ENCODE measurements at regions not wholly inside any gene's neighbourhood (a gene's known extent, or its start where the extent isn't known, plus 50 kb on each side); places are given as distances from the start of the nearest gene placed in this dataset.

- H3K27ac Mint-ChIP-seq (ENCODE audit: unreplicated experiment), result no peak overlapping the region
- no peaks in the 10 kb centered on the region for H3K27me3 ChIP-seq (replicated peaks; ENCODE audit: control insufficient read depth, insufficient read depth, low read length)
These were observed 1041.2 kb downstream of the TUSC7 start for GRCh38 chr3:117750674-117751269.

GRCh38 chr3:117751651-117752050 lies 1042.1 kb downstream of the TUSC7 start:
- CTCF ChIA-PET, result no interaction called here
- Mint-ChIP-seq H3K9me3 (ENCODE audit: unreplicated experiment) (no peaks in the 10 kb centered on the region), H3K27ac (ENCODE audit: unreplicated experiment) (no peak overlapping the region), H3K4me1 (ENCODE audit: low read depth, unreplicated experiment) (no peaks in the 10 kb centered on the region), H3K27me3 (ENCODE audit: insufficient read depth, unreplicated experiment) (peaks cover 5% of the 10 kb centered on the region), H3K4me3 (ENCODE audit: unreplicated experiment) (no peak overlapping the region), H3K36me3 (ENCODE audit: insufficient read depth, unreplicated experiment) (no peaks in the 10 kb centered on the region)
- H3K4me3 ChIP-seq (ENCODE audit: low read depth, low read length), result no peak overlapping the region
- no peak for DNase-seq
- TF ChIP-seq CTCF (IDR thresholded peaks at IDR 0.05; ENCODE audit: insufficient read depth in 1 of 2, low read depth in 1 of 2, low read length in 1 of 2, severe bottlenecking in 1 of 2, unreplicated experiment in 1 of 2), result no peak
- H3K4me1 ChIP-seq, result no peaks in the 10 kb centered on the region
- H3K36me3 ChIP-seq (ENCODE audit: control insufficient read depth, insufficient read depth, low read length), result no peaks in the 10 kb centered on the region
- no TSS peak for BruUV-seq (replicated peaks)
- intact Hi-C loops (cut with micrococcal nuclease; ENCODE audit: unreplicated experiment), result no loop called here
- H3K9me3 ChIP-seq, result no peaks in the 10 kb centered on the region
- POLR2A ChIA-PET, result no interaction called here
- no peaks in the 10 kb centered on the region for H3K27me3 ChIP-seq (replicated peaks; ENCODE audit: control insufficient read depth, insufficient read depth, low read length)

More at GRCh38 chr3:117750674-117751269, 1041.2 kb downstream of the TUSC7 start:
- Mint-ChIP-seq H3K9me3 (ENCODE audit: unreplicated experiment) (no peaks in the 10 kb centered on the region), H3K27me3 (ENCODE audit: insufficient read depth, unreplicated experiment) (peaks cover 3% of the 10 kb centered on the region), H3K36me3 (ENCODE audit: insufficient read depth, unreplicated experiment) (no peaks in the 10 kb centered on the region), H3K4me1 (ENCODE audit: low read depth, unreplicated experiment) (no peaks in the 10 kb centered on the region), H3K4me3 (ENCODE audit: unreplicated experiment) (no peak overlapping the region)
- POLR2A ChIA-PET, result no interaction called here
- H3K4me1 ChIP-seq, result no peaks in the 10 kb centered on the region
- no peak for DNase-seq
- BruUV-seq (replicated peaks), result no TSS peak
- CTCF ChIA-PET, result no interaction called here
- no peaks in the 10 kb centered on the region for H3K9me3 ChIP-seq
- TF ChIP-seq CTCF (IDR thresholded peaks at IDR 0.05; ENCODE audit: insufficient read depth in 1 of 2, low read depth in 1 of 2, low read length in 1 of 2, severe bottlenecking in 1 of 2, unreplicated experiment in 1 of 2), result no peak
- intact Hi-C loops (cut with micrococcal nuclease; ENCODE audit: unreplicated experiment), result no loop called here
- no peaks in the 10 kb centered on the region for H3K36me3 ChIP-seq (ENCODE audit: control insufficient read depth, insufficient read depth, low read length)
- H3K4me3 ChIP-seq (ENCODE audit: low read depth, low read length), result no peak overlapping the region

GRCh38 chr3:117752984-117753717 lies 1043.6 kb downstream of the TUSC7 start:
- H3K9me3 ChIP-seq, result no peaks in the 10 kb centered on the region
- Mint-ChIP-seq H3K9me3 (ENCODE audit: unreplicated experiment) (no peaks in the 10 kb centered on the region), H3K4me3 (ENCODE audit: unreplicated experiment) (no peak overlapping the region), H3K27ac (ENCODE audit: unreplicated experiment) (no peak overlapping the region), H3K27me3 (ENCODE audit: insufficient read depth, unreplicated experiment) (peaks cover 5% of the 10 kb centered on the region), H3K36me3 (ENCODE audit: insufficient read depth, unreplicated experiment) (no peaks in the 10 kb centered on the region), H3K4me1 (ENCODE audit: low read depth, unreplicated experiment) (no peaks in the 10 kb centered on the region)
- H3K4me3 ChIP-seq (ENCODE audit: low read depth, low read length), result no peak overlapping the region
- H3K36me3 ChIP-seq (ENCODE audit: control insufficient read depth, insufficient read depth, low read length), result no peaks in the 10 kb centered on the region
- no peak for DNase-seq
- TF ChIP-seq CTCF (IDR thresholded peaks at IDR 0.05; ENCODE audit: insufficient read depth in 1 of 2, low read depth in 1 of 2, low read length in 1 of 2, severe bottlenecking in 1 of 2, unreplicated experiment in 1 of 2), result no peak
- H3K4me1 ChIP-seq, result no peaks in the 10 kb centered on the region
- intact Hi-C loops (cut with micrococcal nuclease; ENCODE audit: unreplicated experiment), result no loop called here
- no TSS peak for BruUV-seq (replicated peaks)
- CTCF ChIA-PET, result no interaction called here
- no peaks in the 10 kb centered on the region for H3K27me3 ChIP-seq (replicated peaks; ENCODE audit: control insufficient read depth, insufficient read depth, low read length)
- POLR2A ChIA-PET, result no interaction called here
